ENCODE measurements at regions not wholly inside any gene's neighbourhood (a gene's known extent, or its start where the extent isn't known, plus 50 kb on each side); places are given as distances from the start of the nearest gene placed in this dataset.

DNA sequence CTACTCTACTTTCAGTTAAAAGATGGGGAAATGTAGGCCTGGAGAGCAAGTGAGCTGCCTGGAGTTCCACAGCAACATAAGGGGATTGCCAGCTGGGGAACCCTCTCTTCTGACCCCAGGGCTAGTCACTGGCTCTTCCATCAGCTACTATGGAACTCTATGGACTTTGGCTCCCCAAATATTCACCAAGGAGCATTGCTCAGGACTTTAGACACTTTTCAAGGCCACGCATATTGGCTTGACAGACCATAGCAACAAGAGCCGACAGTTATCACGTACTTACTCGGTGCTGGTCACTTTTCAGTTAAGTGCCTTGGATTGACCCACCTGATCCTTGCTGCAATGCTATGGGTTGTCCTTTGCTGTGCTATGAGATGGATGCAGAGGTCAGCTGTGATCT is 360.7 kb upstream of the CHD6 start:
- no peak for DNase-seq
- no peaks in the 10 kb centered on the region for H3K4me1 Mint-ChIP-seq
- H3K4me3 Mint-ChIP-seq: no peak overlapping the region
- H3K27me3 Mint-ChIP-seq: no peaks in the 10 kb centered on the region
- no peaks in the 10 kb centered on the region for H3K36me3 Mint-ChIP-seq
- CTCF ChIA-PET: interaction anchor here (1.3 kb wide), 1 partner anchor 9 kb away, joined by 3 read pairs; no protein-coding TSS in a partner anchor
- H3K9me3 Mint-ChIP-seq: no peaks in the 10 kb centered on the region
- H3K27ac Mint-ChIP-seq: no peak overlapping the region

DNA sequence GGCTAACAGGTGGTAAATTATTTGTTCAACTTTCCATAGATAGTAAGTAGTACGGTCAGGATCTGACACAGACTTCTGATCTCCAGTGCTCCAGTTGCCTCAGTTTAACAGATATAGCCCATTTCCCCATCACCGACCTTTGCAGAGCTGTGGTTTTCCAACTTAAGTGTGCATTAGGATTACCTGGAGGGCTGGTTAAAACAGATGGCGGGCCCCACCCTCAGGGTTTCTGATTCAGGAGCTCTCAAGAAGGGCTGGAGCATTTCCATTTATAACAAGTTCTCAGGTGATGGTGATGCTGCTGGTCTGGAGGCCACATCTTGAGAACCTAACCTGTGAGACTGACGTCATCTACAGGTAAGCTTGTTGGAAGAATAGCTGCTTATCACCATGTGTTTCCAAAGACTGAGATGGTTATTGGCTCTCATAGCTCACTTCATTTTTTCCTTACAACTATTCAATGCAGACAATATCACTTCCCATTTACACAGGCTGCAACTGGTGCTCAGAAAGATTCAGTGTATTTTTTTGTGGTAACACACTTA is 360.1 kb upstream of the CHD6 start:
- Mint-ChIP-seq H3K27me3 (no peaks in the 10 kb centered on the region), H3K36me3 (no peaks in the 10 kb centered on the region), H3K4me1 (no peaks in the 10 kb centered on the region), H3K27ac (no peak overlapping the region), H3K4me3 (no peak overlapping the region), H3K9me3 (no peaks in the 10 kb centered on the region)
- no peak for DNase-seq
- CTCF ChIA-PET: interaction anchor here (1.3 kb wide), 1 partner anchor 8 kb away, joined by 3 read pairs; no protein-coding TSS in a partner anchor

DNA sequence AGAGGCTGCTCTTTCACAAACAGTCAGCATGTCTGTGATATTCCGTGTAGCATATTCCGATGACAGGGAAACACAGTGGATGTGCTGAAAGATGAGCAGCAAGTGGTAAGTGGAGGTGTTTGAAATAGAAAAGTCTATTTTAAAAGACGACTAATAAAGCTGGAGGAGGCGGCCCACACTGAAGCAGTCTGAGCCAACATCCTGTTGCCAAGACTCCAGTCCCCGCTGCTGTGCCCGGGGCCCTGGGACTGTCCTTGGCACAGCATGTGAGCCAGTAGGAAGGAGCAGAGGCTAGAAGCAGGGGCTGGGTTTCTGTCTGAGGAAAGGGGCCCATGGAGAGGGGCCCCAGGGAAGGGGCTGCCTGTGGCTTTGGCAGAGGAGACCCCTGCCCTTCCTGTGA is 351.5 kb upstream of the CHD6 start:
- Mint-ChIP-seq H3K27ac (no peak overlapping the region), H3K36me3 (no peaks in the 10 kb centered on the region), H3K4me3 (no peak overlapping the region), H3K4me1 (no peaks in the 10 kb centered on the region), H3K9me3 (no peaks in the 10 kb centered on the region), H3K27me3 (peaks cover 4% of the 10 kb centered on the region)
- no peak for DNase-seq
- CTCF ChIA-PET: interaction anchor here (0.6 to 1.1 kb wide), 2 partner anchors 9 to 1831 kb away, joined by 3 read pairs; no protein-coding TSS in a partner anchor

DNA sequence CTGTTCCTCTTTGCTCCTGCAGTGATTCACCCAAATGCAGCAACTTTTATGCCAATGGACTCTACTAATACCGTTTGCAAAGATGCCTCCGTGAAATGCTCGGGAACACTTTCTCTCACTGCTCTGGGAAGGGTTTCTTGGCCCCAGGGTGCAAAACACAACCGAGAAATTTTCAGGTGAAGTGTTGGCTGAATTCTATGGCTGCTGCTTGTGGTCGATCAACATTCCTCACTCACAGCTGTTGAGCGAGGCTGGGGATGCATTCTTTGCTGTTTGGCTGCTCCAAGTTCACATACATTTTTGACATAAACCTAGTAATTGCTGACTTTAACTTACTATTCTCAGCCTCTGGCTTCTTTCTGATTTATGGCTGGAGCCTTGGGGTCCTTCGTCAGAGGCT is 342.0 kb upstream of the CHD6 start:
- no peaks in the 10 kb centered on the region for H3K36me3 Mint-ChIP-seq
- CTCF ChIA-PET: no interaction called here
- DNase-seq: no peak
- H3K27ac Mint-ChIP-seq: no peak overlapping the region
- no peaks in the 10 kb centered on the region for H3K27me3 Mint-ChIP-seq
- H3K9me3 Mint-ChIP-seq: no peaks in the 10 kb centered on the region
- no peak overlapping the region for H3K4me3 Mint-ChIP-seq
- H3K4me1 Mint-ChIP-seq: no peaks in the 10 kb centered on the region

DNA sequence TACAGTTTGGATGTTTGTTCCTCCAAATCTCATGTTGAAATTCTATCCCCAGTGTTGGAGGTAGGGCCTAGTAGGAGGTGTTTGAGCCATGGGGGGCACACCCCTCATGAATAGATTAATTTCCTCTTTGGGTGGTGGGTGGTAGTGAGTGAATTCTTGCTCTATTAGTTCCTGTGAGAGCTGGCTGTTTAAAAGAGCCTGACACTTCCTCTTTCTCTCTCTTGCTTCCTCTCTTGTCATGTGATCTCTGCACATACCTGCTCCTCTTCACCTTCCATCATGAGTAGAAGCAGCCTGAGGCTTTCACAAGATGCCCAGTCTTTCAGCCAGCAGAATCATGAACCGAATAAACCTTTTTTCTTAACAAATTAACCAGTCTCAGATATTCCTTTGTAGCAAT is 340.2 kb upstream of the CHD6 start:
- Mint-ChIP-seq H3K36me3 (no peaks in the 10 kb centered on the region), H3K27ac (no peak overlapping the region), H3K9me3 (no peaks in the 10 kb centered on the region), H3K27me3 (no peaks in the 10 kb centered on the region), H3K4me3 (no peak overlapping the region), H3K4me1 (no peaks in the 10 kb centered on the region)
- DNase-seq: no peak
- CTCF ChIA-PET: no interaction called here

DNA sequence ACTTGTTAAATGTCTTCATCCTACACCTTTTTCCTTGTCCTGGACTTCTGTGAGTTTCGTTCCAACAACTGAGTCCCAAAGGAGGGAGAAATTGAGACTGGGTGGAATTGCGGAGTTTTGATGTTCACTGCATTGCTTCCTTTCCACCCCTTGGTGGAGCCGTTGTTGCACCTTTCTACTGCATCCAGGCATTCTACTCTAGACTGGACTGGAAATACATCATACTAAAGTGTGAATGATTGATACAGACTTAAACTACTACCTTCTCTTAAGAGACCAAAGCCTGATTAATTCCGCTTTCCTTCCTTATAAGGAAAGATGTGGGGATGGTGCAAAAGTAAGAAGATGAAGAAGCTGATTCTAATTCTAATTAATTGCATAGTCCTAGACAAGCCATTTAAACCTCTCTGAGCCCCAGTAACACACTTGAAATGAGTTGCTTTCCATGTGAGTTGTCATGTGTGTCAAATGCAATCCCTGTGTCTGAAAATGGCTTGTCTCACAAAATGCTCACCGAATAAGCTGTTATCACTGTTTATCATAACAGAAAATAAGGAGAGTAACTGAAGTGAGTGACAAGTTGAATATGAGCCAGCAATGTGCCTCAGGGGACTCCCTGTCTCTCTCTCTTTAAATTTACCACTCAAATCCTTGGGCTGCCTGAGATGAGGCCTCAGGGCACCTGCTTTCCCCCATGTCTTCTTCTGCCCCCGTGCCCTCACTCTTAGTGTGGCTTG is 338.3 kb upstream of the CHD6 start:
- Mint-ChIP-seq H3K4me3 (no peak overlapping the region), H3K9me3 (no peaks in the 10 kb centered on the region), H3K27me3 (no peaks in the 10 kb centered on the region), H3K4me1 (no peaks in the 10 kb centered on the region), H3K36me3 (no peaks in the 10 kb centered on the region), H3K27ac (no peak overlapping the region)
- no peak for DNase-seq
- CTCF ChIA-PET: no interaction called here

DNA sequence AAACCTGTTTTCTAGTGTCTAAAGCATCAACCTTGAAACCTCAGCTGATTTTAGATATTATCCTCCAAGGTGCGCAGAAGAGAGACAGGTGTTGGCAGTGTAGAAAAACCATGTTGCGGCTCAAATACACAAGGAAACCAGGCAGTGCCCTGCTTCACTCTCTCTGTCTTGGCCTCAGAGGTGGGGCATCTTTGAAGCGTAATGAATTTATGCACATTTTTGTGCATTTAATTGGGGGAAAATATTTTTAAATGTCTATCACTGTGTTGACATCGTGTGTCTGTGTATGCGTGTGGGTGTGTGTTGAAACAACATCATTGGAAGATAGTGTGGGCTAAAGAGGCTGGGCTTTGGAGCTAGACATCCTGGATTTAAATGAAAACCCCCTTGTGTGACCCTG is 334.0 kb upstream of the CHD6 start:
- H3K36me3 Mint-ChIP-seq: no peaks in the 10 kb centered on the region
- no peak overlapping the region for H3K27ac Mint-ChIP-seq
- H3K4me3 Mint-ChIP-seq: no peak overlapping the region
- H3K4me1 Mint-ChIP-seq: no peaks in the 10 kb centered on the region
- CTCF ChIA-PET: no interaction called here
- H3K9me3 Mint-ChIP-seq: no peaks in the 10 kb centered on the region
- DNase-seq: no peak
- no peaks in the 10 kb centered on the region for H3K27me3 Mint-ChIP-seq

DNA sequence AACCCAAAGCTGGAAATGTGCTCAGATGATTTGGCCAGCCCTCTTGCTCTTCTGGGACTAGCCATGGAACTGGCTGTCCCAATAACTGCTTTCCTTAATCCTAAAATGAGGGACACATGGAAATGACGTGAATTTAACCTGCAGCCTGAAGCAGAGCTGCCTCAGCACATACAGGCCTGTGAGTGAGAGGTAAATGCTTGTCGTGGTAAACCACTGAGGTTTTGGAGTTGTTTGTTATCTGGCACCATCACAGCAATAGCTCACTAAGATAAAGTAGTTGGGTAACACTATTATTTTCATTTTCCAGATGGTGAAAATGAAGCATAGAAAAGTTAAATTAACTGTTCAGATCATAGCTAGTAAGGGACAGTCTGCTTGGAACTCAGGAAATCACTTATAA is 333.4 kb upstream of the CHD6 start:
- CTCF ChIA-PET: no interaction called here
- H3K9me3 Mint-ChIP-seq: no peaks in the 10 kb centered on the region
- no peaks in the 10 kb centered on the region for H3K36me3 Mint-ChIP-seq
- H3K4me1 Mint-ChIP-seq: no peaks in the 10 kb centered on the region
- no peak overlapping the region for H3K4me3 Mint-ChIP-seq
- DNase-seq: no peak
- H3K27ac Mint-ChIP-seq: no peak overlapping the region
- no peaks in the 10 kb centered on the region for H3K27me3 Mint-ChIP-seq

DNA sequence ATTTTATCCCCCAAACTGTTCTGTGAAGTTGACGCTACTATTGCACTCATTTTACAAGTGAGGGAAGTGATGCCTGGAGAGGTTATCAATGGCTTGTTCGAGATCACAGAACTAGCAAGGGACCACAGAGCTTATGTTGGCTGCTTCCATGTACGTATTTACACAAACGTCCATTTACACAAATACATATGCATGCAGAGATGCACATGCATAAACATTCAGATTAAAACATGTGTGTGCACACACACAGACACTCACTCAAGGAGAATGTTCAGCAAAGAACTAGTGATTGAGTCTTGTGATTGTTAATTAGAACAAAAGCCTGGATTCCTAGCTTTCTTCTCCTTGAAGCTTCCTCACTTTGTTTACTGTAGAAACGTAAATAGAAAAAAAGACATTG is 321.5 kb upstream of the CHD6 start:
- H3K27ac Mint-ChIP-seq: no peak overlapping the region
- no peak for DNase-seq
- no peaks in the 10 kb centered on the region for H3K36me3 Mint-ChIP-seq
- no peak overlapping the region for H3K4me3 Mint-ChIP-seq
- CTCF ChIA-PET: no interaction called here
- no peaks in the 10 kb centered on the region for H3K27me3 Mint-ChIP-seq
- H3K4me1 Mint-ChIP-seq: no peaks in the 10 kb centered on the region
- no peaks in the 10 kb centered on the region for H3K9me3 Mint-ChIP-seq

DNA sequence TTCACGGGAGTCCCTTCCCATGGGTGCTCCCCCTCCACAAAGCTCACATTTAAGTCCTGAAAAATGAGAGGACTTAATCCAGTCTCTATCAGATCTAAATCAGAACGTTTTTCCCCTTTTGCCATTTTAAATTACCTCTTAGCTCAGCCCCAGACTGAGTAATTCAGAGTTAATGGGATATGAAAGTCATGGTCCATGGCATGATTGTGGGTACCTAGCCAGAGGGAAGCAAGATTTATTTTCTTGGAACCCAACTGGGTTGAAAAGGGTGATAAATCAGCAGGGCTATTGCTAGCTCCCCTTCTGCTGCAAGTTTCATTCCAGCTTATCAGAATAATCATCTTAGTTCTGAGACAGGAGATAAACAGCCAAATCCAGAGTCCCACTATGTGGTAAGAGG is 320.2 kb upstream of the CHD6 start:
- no peak overlapping the region for H3K4me3 Mint-ChIP-seq
- H3K9me3 Mint-ChIP-seq: no peaks in the 10 kb centered on the region
- no peaks in the 10 kb centered on the region for H3K27me3 Mint-ChIP-seq
- CTCF ChIA-PET: no interaction called here
- DNase-seq: no peak
- H3K27ac Mint-ChIP-seq: no peak overlapping the region
- no peaks in the 10 kb centered on the region for H3K36me3 Mint-ChIP-seq
- H3K4me1 Mint-ChIP-seq: no peaks in the 10 kb centered on the region

DNA sequence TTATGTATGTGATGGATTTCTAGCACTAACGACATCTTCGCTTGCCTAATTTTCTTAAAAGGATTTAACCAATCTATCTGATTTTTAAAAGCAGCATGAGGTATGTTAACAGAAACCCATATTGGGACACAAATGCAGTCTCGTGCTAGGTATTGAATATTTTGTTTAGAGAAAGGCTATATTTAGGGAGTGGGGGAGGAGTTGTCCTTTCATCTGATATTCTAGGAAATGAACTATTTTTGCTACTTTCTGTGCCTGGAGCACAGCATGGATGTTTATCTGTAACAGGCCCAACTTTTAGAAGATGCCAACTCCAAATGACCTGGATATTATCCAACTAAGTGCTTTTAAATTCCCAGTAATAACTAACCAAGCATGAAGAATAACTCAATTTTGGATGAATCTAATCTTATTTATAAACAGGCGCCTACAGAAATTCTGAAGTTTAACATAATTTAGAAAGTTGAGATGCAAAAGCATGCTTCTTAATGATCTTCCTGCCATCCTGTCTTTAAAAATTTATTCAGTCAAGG is 317.1 kb upstream of the CHD6 start:
- H3K27ac Mint-ChIP-seq: no peak overlapping the region
- CTCF ChIA-PET: no interaction called here
- no peak for DNase-seq

DNA sequence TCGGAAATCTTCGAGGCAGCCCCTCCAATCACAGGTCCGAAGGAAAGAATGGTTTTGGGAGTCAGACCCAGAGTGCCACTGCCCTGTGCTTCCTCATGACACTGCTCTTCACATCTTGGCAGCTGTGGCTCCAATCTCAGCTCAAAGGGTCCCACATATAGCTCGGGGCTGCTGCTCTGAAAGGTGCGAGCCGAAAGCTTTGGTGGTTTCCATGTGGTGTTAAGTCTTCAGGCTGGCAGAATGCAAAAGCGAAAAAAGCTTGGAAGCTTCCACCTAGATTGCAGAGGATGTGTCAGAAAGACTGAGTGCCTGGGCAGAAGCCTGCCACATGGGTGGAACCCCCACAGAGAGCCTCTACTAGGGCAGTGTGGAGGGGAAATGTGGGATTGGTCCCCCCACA is 314.3 kb upstream of the CHD6 start:
- CTCF ChIA-PET: no interaction called here
- Mint-ChIP-seq H3K9me3 (peaks cover 6% of the 10 kb centered on the region), H3K4me1 (no peaks in the 10 kb centered on the region), H3K36me3 (no peaks in the 10 kb centered on the region), H3K4me3 (no peak overlapping the region), H3K27me3 (peaks cover 3% of the 10 kb centered on the region), H3K27ac (no peak overlapping the region)
- no peak for DNase-seq

More for the DNA sequence above, 317.1 kb upstream of the CHD6 start:
- no peak overlapping the region for H3K4me3 Mint-ChIP-seq
- no peaks in the 10 kb centered on the region for H3K4me1 Mint-ChIP-seq
- H3K36me3 Mint-ChIP-seq: no peaks in the 10 kb centered on the region
- H3K9me3 Mint-ChIP-seq: peaks cover 3% of the 10 kb centered on the region
- H3K27me3 Mint-ChIP-seq: peaks cover 3% of the 10 kb centered on the region

DNA sequence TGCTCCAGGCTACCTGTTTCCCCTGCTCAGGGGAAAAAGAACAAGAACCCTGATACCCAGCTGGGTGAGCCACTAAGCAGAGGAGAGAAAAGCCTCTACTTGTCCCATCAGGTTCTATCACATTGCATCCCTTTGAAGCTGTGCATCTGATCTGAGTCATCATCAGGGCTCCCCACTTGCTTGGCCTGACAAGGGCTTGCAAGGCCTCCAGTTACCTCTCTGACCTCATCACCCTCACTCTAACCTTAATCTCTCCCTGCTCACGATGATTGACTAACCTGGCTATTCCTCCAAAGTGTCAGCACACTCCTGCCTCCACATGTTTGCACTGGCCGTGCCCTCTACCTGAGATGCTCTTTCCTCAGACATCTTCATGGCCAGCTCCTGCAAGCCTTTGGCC is 309.5 kb upstream of the CHD6 start:
- Mint-ChIP-seq H3K9me3 (peaks cover 6% of the 10 kb centered on the region), H3K36me3 (no peaks in the 10 kb centered on the region), H3K4me1 (no peaks in the 10 kb centered on the region), H3K27me3 (peaks cover 3% of the 10 kb centered on the region), H3K27ac (no peak overlapping the region), H3K4me3 (no peak overlapping the region)
- CTCF ChIA-PET: no interaction called here
- no peak for DNase-seq

DNA sequence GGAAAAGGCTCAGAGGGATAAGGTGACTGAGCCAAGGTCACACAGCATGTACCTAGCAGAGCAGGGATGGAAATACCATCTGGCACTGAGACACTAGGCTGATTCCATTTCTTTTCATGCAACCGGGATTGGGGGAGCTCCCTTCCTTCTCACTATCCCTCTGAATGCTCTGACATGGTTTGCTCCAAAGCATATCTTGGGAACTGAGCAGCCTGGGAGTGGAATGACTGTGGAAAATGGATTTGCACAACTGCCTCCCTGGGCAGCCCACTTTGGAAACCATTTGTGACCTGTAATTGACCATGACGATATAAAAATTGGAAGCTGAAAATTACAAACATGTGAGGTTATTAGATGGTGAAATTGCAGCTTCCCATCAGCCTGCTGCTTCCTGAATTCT is 309.0 kb upstream of the CHD6 start:
- DNase-seq: no peak
- Mint-ChIP-seq H3K36me3 (no peaks in the 10 kb centered on the region), H3K4me3 (no peak overlapping the region), H3K9me3 (peaks cover 6% of the 10 kb centered on the region), H3K27me3 (peaks cover under 1% of the 10 kb centered on the region), H3K4me1 (no peaks in the 10 kb centered on the region), H3K27ac (no peak overlapping the region)
- CTCF ChIA-PET: no interaction called here

DNA sequence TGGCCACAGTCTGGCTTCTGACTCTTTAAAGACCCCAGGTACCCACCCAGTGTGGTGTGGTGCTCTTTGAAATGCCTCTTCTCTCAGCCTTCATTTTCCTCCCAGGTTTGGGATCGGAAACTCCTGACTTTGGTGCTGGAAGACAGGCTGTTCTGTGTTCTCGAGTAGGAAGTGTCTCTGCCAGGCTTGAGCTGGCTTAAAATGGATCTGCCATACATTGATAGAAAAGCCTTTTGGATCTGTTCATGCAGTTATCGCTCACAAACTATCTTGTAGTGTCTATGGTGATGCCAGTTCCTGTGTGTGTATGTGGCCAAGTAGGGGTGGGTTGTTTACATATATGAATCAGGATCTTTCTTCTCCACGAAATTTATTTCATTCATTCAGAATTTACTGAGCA is 307.3 kb upstream of the CHD6 start:
- CTCF ChIA-PET: no interaction called here
- H3K9me3 Mint-ChIP-seq: peaks cover 3% of the 10 kb centered on the region
- H3K36me3 Mint-ChIP-seq: no peaks in the 10 kb centered on the region
- no peak for DNase-seq
- H3K27me3 Mint-ChIP-seq: no peaks in the 10 kb centered on the region
- H3K27ac Mint-ChIP-seq: no peak overlapping the region
- no peaks in the 10 kb centered on the region for H3K4me1 Mint-ChIP-seq
- H3K4me3 Mint-ChIP-seq: no peak overlapping the region
